Body of pancreas (tissue), 4 donors: ENCODE measurements at regions not wholly inside any gene's neighbourhood (a gene's known extent, or its start where the extent isn't known, plus 50 kb on each side); places are given as distances from the start of the nearest gene placed in this dataset.

Experiments used
- ATAC-seq: fragments of 150-250 bp; one replicate; pipeline ENCODE4 v1.9.1; 2016
- DNase-seq, 4 donors: peaks; one replicate each; pipeline ENCODE4 v3.0.0-alpha.2; 2019
- H3K27ac ChIP-seq, 4 donors: fragments of 200-600 bp; sonication (generic); 1 replicate in 3 of 4; 2 replicates in 1 of 4; pipeline versions ENCODE4 v1.5.1 to v1.6.1; 2016 to 2019; ENCODE audit warnings: mild to moderate bottlenecking in 1 of 4, mixed read lengths in 1 of 4, moderate library complexity in 1 of 4
- H3K27me3 ChIP-seq, 2 donors: fragments of 200-600 bp; sonication (generic); one replicate each; pipeline ENCODE4 v1.6.0; 2016; ENCODE audit warnings: mild to moderate bottlenecking in 1 of 2
- H3K36me3 ChIP-seq, 2 donors: fragments of 200-600 bp; sonication (generic); replicated peaks in 1 of 2; 2 replicates each; pipeline ENCODE4 v1.5.1; 2016; ENCODE audit warnings: low read depth in 2 of 2; ENCODE audit not compliant: insufficient read depth in 1 of 2
- H3K4me1 ChIP-seq: fragments of 200-600 bp; sonication (generic); one replicate; pipeline ENCODE4 v1.6.0; 2016
- H3K4me3 ChIP-seq, 2 donors: fragments of 200-600 bp; sonication (generic); 1 replicate in 1 of 2; 2 replicates in 1 of 2; pipeline ENCODE4 v1.5.1; 2016 to 2019
- H3K9me3 ChIP-seq, 3 donors: fragments of 200-600 bp; sonication (generic); 1 replicate in 2 of 3; 2 replicates in 1 of 3; pipeline ENCODE4 v1.5.1; 2016
- POLR2A ChIP-seq, 3 donors: fragments of 450-650 bp; IDR thresholded peaks; one replicate each; pipeline ENCODE4 v1.6.1; 2016; ENCODE audit warnings: antibody characterized with exemption in 3 of 3, mild to moderate bottlenecking in 2 of 3
- WGBS, 2 donors: methylation state at CpG; one replicate each; pipeline ENCODE4 v1.1.5; 2017; 5-methylcytosine and 5-hydroxymethylcytosine counted together
- intact Hi-C: fragments of 100-400 bp; cut with DNase I; formaldehyde crosslinking; loops from one replicate; pipeline ENCODE4 v1.15.1; 2023
- TF ChIP-seq, protein P1 (sequence below), 7 experiments: fragments of 450-650 bp in 4 of 7; fragments of 200-600 bp in 3 of 7; sonication (generic) in 3 of 7; IDR thresholded peaks; one replicate each; pipeline ENCODE4 v1.5.1; 2016 to 2019; ENCODE audit warnings: antibody characterized with exemption in 7 of 7

DNA sequence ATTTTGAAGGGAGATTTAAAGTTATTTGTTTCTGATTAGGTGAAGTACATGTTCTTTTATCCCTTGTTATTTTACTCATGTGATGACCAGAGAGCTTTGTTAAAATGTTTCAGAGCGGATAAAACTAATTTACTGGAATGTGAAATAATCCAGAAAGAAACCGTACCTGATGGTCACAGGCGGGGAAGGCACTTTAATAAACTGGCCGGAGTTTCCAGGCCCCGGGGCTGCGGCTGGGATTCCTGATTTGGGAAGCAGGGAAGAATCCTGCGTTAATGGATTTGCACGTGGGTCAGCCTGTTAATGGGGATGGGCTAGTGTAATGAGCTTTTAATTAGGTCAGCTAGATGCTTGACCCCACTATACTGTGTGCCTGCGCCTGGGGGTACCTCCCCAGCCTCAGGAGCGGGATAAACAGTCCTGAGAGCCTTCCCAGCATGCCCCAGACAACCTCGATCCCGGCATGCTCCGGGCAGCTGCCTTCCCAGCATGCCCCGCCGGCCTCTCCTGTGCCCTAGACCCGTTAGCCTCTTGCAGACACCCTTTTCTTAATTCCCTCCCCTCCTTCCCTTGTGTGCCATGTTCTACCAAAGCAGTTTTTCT, 208.6 kb upstream of the CDKN3 start:
- 86% methylated on average over 16 of the region's 16 CpGs for WGBS, 2 donors
- Histone ChIP-seq H3K4me1 (no peaks in the 10 kb centered on the region), H3K36me3 (no peaks in the 10 kb centered on the region), H3K9me3 (no peaks in the 10 kb centered on the region), H3K27me3 (no peaks in the 10 kb centered on the region), H3K4me3 (no peak overlapping the region), H3K27ac (no peak overlapping the region)
- intact Hi-C loops = no loop called here
- no peak for TF ChIP-seq POLR2A (IDR thresholded peaks at IDR 0.05)
- TF ChIP-seq, protein P1, sequence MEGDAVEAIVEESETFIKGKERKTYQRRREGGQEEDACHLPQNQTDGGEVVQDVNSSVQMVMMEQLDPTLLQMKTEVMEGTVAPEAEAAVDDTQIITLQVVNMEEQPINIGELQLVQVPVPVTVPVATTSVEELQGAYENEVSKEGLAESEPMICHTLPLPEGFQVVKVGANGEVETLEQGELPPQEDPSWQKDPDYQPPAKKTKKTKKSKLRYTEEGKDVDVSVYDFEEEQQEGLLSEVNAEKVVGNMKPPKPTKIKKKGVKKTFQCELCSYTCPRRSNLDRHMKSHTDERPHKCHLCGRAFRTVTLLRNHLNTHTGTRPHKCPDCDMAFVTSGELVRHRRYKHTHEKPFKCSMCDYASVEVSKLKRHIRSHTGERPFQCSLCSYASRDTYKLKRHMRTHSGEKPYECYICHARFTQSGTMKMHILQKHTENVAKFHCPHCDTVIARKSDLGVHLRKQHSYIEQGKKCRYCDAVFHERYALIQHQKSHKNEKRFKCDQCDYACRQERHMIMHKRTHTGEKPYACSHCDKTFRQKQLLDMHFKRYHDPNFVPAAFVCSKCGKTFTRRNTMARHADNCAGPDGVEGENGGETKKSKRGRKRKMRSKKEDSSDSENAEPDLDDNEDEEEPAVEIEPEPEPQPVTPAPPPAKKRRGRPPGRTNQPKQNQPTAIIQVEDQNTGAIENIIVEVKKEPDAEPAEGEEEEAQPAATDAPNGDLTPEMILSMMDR (IDR thresholded peaks at IDR 0.05) = no peak
- DNase-seq (no peak), ATAC-seq (no peak)

DNA sequence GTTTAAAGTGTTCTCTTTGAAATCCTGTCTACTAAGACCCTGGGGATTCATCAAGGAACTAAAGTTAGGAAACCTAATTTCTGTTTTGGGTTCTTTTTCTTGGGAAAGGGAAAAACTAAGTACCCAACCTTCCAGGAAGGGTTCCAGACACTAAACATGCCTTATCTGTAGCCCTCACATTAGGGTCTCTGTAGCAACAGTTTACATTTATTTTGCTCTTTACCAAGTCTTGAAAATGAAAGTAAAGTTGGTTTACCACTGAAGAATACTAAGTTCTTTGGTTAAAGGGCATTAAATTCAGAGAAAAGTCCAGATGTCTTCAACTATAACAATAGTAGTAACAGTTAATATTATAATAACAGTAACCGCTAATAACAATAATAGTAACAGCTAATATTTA, 207.5 kb upstream of the CDKN3 start:
- H3K36me3 ChIP-seq = no peaks in the 10 kb centered on the region
- 90 to 97% methylated on average over 1 of the region's 1 CpG for WGBS, 2 donors
- H3K27ac ChIP-seq = no peak overlapping the region
- intact Hi-C loops = no loop called here
- H3K9me3 ChIP-seq = no peaks in the 10 kb centered on the region
- no peaks in the 10 kb centered on the region for H3K27me3 ChIP-seq
- no peaks in the 10 kb centered on the region for H3K4me1 ChIP-seq
- H3K4me3 ChIP-seq = no peak overlapping the region
- DNase-seq (no peak), ATAC-seq (no peak)
- TF ChIP-seq POLR2A (IDR thresholded peaks at IDR 0.05) = no peak
- TF ChIP-seq, protein P1 (IDR thresholded peaks at IDR 0.05) = no peak

DNA sequence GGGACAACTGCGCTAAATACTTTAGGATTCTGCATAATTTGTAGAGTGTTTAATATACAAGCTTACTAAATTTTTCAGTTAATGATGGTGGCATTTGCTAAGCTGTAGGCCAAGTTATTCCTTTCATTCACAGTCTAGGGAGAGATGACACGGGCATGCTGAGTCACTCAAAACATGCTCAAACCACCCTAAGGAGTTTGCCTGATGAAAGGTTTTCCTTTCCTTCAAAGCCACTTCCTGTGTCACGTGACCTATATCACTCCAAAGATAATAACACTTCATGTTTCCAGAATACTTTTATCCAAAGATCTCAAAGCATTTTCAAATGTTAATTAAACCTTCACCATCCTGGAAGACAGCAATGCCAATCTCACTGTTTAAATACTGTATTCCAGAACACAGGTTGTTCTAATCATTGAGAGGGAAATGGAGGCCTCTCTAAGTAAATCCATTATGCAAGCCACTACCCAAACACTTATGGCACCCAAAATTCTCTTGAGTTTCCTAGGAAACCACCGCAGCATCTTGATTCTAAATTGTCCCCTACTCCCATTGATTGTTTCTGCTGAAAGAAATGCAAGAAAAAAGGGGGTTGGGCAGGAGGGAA, 207.0 kb upstream of the CDKN3 start:
- 70 to 84% methylated on average over 4 of the region's 4 CpGs for WGBS, 2 donors
- Histone ChIP-seq H3K4me1 (no peaks in the 10 kb centered on the region), H3K36me3 (no peaks in the 10 kb centered on the region), H3K27ac (no peak overlapping the region), H3K9me3 (no peaks in the 10 kb centered on the region), H3K27me3 (no peaks in the 10 kb centered on the region), H3K4me3 (no peak overlapping the region)
- intact Hi-C loops = no loop called here
- DNase-seq (no peak), ATAC-seq (no peak)
- TF ChIP-seq, protein P1 (IDR thresholded peaks at IDR 0.05) = no peak
- TF ChIP-seq POLR2A (IDR thresholded peaks at IDR 0.05) = no peak

DNA sequence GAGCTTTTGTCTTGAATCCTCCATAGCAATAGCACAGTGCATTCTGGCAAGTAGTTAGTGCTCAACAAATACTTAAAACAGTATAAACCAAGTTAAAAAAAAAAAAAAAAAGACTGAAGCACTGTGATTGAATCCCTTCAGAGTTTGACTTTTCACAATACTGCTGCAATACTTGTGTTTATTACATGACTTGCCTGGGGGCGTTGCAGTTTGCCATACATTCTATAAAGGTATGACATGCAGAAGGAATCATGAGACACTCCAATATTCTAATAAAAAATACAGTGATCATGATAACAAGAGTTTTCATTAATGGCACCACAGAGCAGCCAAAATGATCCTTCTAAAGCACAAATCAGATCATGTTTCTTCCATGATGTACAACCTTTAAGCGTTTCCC, 205.0 kb upstream of the CDKN3 start:
- Histone ChIP-seq H3K27me3 (no peaks in the 10 kb centered on the region), H3K4me1 (no peaks in the 10 kb centered on the region), H3K9me3 (no peaks in the 10 kb centered on the region), H3K27ac (no peak overlapping the region), H3K36me3 (no peaks in the 10 kb centered on the region), H3K4me3 (no peak overlapping the region)
- no peak for DNase-seq
- intact Hi-C loops = no loop called here
- no peak for TF ChIP-seq POLR2A (IDR thresholded peaks at IDR 0.05)
- TF ChIP-seq, protein P1 (IDR thresholded peaks at IDR 0.05) = no peak
- no peak for ATAC-seq
- 41 to 84% methylated on average over 2 of the region's 2 CpGs for WGBS, 2 donors

DNA sequence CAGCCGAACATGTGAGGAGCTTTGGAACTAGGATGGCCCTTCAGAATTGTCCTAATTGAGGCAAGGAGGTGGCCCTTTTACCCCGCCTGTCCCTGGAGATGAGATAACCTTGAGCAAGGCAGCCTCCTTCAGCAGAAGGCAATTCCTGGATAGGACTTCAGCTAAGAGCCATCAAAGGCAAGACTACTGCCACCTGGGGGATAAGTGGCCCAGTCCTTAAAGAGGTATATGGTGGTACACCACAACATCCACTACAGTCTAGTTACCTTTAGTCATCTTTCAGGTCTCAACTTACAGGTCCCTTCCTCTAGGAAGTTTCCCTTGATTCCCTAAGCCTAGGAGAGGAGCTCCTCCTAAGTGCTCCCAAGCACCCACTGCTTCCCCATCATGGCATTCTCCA, 204.2 kb upstream of the CDKN3 start:
- Histone ChIP-seq H3K27ac (no peak overlapping the region), H3K27me3 (no peaks in the 10 kb centered on the region), H3K4me1 (no peaks in the 10 kb centered on the region), H3K9me3 (no peaks in the 10 kb centered on the region), H3K4me3 (no peak overlapping the region), H3K36me3 (no peaks in the 10 kb centered on the region)
- WGBS, 2 donors = 64 to 97% methylated on average over 2 of the region's 2 CpGs
- DNase-seq (no peak), ATAC-seq (no peak)
- intact Hi-C loops = no loop called here
- no peak for TF ChIP-seq POLR2A (IDR thresholded peaks at IDR 0.05)
- TF ChIP-seq, protein P1 (IDR thresholded peaks at IDR 0.05) = no peak
